GM18951 (cell line): ENCODE measurements at regions not wholly inside any gene's neighbourhood (a gene's known extent, or its start where the extent isn't known, plus 50 kb on each side); places are given as distances from the start of the nearest gene placed in this dataset.

ENCODE experiments used
- POLR2A ChIP-seq: IDR thresholded peaks from 4 replicates; pipeline ENCODE4 v1.6.1; 2011; ENCODE audit warnings: mild to moderate bottlenecking; ENCODE audit not compliant: insufficient read length, insufficient read depth; ENCODE audit errors: extremely low read depth
- in situ Hi-C: fragments of 300-500 bp; cut with MboI; formaldehyde crosslinking; loops from one replicate; pipeline ENCODE4 v1.12.0; 2022; ENCODE audit warnings: low sequenced_read_pairs, mixed read lengths, inconsistent platforms; ENCODE audit not compliant: unreplicated experiment

GRCh38 chr12:46944088-46944487 lies 118.3 kb upstream of the SLC38A4 start:
- in situ Hi-C loops: no loop called here
- no peak for TF ChIP-seq POLR2A

GRCh38 chr12:46944771-46945170 lies 119.0 kb upstream of the SLC38A4 start:
- TF ChIP-seq POLR2A: no peak

GRCh38 chr12:46945591-46945990 lies 119.8 kb upstream of the SLC38A4 start:
- in situ Hi-C loops: no loop called here
- TF ChIP-seq POLR2A: no peak

More at GRCh38 chr12:46944771-46945170, 119.0 kb upstream of the SLC38A4 start:
- in situ Hi-C loops: no loop called here

GRCh38 chr12:46946137-46946536 lies 120.3 kb upstream of the SLC38A4 start:
- in situ Hi-C loops: no loop called here
- TF ChIP-seq POLR2A: no peak

- TF ChIP-seq POLR2A: no peak
- in situ Hi-C loops: no loop called here
These were observed 123.2 kb upstream of the SLC38A4 start for GRCh38 chr12:46948936-46949545.

DNA sequence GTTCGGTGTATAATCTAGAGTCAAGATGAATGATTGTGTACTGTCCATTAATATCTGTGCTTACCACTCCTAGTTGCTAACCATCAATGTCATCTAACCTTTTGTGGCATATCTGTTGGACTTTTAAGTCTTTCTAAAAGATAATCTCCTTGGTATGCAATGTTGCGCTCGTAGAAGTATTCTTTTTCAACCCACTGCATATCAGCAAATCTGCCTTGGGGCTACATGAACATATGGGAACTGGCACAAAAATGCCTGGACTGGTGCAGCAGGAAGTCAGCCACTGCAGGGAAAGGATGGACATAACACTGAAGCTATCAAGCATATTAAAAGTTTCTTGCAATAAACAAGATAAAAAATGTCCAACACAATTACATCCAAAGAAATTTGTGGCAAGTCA lies 124.3 kb upstream of the SLC38A4 start:
- TF ChIP-seq POLR2A: no peak
- in situ Hi-C loops: no loop called here

GRCh38 chr12:46952880-46953483 lies 126.4 kb upstream of the PCED1B start:
- in situ Hi-C loops: no loop called here
- TF ChIP-seq POLR2A: no peak

DNA sequence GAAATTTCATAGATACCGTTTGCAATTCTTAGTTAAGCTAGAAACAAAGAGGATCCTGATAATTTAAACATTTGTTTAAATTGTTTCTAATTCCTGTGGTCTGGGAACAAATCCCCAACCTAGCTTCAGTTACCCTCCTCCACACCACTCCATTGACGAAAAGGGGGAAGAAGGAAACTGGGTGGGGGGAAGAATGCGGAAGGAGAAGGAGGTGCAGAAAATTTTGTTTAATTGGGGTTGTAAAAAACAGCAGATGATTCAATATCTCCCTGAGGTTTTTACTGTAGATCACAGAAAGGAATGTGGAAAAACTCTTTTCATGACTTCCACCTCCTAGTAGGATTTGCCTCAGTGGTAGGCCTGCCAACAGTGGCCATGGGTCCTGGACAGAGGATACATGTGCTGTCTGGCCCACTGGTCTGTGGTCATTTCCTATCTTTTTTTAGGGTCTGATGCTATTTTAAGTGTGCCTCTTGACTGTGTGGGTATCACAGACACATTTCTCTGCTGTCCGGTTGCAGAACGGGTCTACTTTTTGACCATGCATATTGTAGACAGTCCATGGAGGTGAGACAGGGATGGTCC lies 122.9 kb upstream of the PCED1B start:
- in situ Hi-C loops: no loop called here

GRCh38 chr12:46958053-46958452 lies 121.4 kb upstream of the PCED1B start:
- no peak for TF ChIP-seq POLR2A
- in situ Hi-C loops: no loop called here

More for the DNA sequence above, 122.9 kb upstream of the PCED1B start:
- TF ChIP-seq POLR2A: no peak

DNA sequence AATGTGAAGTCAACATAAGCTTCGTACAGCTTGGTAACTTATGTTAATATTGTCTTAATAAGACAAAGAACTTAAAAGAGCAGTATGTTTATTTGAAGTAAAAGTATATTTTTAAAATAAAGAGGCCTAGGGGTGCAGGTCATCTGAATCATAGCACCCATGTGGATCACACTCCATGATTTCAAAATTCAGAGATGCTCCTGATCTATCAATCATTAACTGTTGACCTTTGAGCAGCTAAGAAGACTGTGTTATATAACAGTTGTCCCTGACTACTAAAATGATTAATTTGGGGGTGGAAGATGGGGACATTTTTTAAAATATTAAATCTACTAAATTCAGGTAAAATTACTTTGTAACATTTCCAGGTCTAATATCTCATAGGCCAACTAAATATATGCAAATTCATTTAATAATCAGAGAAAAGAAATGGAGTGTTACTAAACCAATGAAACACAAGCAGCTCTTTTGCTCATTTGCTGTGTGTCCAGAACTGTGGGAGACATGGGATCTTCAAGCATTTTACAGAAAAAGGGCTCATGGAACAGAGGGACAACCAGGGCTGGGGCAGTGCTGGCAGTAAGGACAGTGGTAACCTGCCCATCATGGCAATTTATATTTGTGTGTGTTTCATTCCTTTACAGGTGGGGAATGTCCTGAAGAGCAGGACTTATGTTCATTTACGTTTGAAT lies 120.7 kb upstream of the PCED1B start:
- in situ Hi-C loops: no loop called here
- no peak for TF ChIP-seq POLR2A

DNA sequence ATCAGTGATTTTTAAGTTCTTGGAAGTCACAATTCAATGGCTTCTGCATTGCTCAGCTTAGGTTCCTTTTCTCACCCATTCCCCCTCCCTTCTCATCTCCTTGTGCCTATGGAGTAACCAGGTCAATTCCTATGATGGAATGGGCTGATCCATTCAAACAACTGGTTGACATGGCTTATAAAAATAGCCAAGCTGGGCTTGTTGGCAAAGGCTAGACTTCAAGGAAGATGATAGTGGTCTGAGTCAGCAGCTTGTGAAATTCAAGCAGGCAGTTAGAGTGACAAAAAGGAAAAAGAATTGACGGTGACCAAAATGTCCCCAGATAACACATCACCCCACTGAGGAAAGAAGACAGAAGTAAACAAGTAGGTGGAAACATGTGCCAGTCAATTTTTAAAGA lies 119.9 kb upstream of the PCED1B start:
- in situ Hi-C loops: no loop called here
- no peak for TF ChIP-seq POLR2A

DNA sequence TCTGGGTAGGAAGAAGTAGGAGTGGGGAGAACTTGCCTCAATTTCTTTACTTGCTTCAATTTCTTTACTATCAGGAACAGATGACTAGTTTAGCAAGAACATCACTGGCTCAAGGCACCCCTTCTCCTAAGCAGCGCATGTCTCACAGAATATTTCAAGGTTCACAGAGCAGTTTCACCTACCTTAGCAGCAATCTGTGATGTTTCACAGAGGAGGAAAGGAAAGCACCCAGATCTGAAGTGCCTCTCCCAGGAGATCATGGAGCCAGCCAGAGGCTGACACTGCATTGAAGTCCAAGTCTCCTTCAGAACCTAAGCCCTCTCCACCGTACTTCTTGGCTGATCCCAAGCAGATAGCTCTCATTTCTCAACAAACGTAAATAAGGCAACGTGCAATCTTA lies 118.7 kb upstream of the PCED1B start:
- in situ Hi-C loops: no loop called here
- no peak for TF ChIP-seq POLR2A

DNA sequence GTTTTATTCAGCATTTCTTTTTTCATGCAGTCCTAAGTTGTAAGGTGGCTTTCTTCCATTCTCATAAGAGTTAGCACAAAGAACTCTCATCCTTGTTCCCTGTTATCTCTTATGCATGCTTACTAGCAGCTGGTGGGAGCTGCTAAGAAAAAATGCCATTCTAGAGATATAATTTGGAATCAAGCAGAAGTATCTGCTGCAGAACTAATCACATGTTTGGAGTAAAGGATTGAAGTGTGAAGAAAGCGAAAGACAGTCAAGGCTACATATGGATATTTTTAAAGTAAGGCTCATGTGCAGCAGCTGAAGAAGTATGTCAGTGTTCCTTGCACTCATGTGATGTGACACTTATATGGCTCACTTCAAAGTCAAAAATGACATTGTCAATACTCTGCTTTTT lies 116.2 kb upstream of the PCED1B start:
- in situ Hi-C loops: no loop called here
- no peak for TF ChIP-seq POLR2A
